ENCODE measurements at regions not wholly inside any gene's neighbourhood (a gene's known extent, or its start where the extent isn't known, plus 50 kb on each side); places are given as distances from the start of the nearest gene placed in this dataset.

- no peak for DNase-seq
Observed at GRCh38 chr6:104572901-104573300, 286.8 kb downstream of the HACE1 start.

DNA sequence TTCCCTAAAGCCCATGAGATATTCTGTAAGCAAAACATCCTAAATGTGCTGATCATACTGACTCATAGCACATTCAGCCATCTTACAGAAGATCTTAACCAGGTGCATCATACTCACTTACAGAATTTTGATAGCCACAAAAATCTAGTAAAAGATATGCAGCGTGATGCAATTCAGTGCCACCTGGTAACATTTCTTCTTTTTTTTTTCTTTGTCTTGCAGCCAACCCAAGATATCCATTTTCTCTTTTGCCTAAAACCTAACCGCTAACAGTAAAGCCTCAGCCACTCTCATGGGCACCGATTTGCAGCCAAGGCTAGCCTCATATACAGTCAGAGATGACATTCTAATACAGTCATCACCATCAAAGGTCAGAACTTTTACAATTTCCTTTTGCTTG lies 293.3 kb downstream of the HACE1 start:
- no peak for DNase-seq

GRCh38 chr6:104563306-104563705 lies 296.4 kb downstream of the HACE1 start:
- DNase-seq = no peak

DNA sequence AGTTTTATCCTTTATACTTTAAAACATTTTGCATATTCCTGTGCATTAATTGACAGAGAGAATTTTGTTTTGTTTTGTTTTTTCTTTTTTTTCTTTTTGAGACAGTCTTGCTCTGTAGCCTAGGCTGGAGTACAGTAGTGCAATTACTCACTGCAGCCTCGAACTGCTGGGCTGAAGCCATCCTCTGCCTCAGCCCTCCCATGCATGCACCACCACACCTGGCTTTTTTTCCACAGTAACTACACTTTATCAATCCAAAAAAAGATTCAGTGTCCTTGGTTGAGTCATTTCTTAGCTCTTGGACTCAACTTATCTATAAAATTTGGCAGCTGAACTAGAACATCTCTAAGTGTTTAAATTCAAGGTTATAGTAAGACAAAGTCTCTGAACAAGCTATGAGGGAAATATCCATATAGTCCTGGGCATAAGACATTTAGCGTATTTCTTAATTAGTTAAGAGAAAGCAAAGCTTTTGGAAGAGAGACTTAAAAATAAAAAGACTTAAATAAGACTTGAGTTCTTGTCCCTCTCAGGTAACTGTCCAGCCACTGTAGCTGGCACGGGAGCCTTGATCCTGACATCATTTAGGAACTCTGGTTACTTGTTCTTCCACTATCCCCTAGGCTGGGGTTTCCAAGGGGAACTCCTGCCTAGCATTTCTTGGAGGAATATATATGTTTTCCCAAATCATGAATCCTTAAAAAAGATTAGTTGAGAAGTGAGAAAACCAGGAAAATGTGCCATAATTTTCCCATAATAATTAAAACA lies 300.1 kb downstream of the HACE1 start:
- DNase-seq = no peak

DNA sequence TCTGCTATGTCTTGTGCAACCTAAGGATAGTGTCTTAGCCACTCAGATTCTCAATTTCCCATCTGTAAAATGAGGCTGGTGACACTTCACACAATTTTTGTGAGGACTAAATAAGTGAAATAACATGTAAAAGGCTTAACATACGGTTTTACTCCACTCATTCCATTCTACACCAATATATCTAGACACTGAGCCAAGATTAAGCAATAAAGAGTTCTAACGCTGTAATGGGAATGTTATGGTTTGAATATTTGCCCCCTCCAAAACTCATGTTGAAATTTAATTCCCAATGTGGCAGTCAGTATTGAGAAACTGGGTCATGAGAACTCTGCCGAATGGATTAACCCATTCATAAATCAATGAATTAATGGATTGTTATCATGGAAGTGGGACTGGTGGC lies 301.0 kb downstream of the HACE1 start:
- DNase-seq = no peak

DNA sequence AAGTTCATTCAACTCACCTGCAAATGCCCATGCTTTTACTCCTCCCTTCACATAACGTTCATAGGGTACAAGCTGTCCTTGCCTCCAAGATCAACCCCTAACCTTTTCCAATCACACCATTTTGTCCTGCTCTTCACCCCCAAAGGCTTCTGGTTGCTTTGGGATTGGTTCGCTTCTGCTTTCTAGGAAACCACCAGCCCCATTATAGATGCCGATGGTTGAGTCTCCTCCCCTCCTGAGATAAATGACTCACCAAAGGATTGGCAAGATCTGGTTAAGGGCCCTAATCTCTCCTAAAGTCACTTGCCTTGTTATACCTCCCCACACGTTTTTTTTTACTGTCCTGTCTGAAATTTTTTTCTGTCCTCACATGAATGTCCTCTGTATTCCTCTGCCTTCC lies 311.4 kb downstream of the HACE1 start:
- DNase-seq = no peak

GRCh38 chr6:104541411-104541810 lies 318.3 kb downstream of the HACE1 start:
- DNase-seq = no peak

DNA sequence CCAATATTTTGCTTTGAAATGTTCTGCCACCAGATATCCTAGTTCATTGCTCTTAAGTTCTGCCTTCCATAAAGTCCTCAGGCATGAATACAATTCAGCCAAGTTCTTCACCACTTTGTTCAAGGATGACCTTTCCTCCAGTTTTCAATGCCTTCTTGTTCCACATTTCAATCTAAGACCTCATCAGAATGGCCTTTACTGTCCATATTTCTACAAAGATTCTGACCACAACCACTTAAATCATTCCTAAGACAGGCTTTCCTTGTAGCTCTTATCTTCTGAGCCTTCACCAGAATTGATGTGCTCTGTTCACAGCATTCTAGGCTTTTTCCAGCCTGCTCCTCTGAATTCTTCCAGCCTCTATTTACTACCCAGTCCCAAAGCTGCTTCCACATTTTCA lies 319.0 kb downstream of the HACE1 start:
- DNase-seq = no peak

GRCh38 chr6:104539173-104539572 lies 320.5 kb downstream of the HACE1 start:
- DNase-seq = no peak

- DNase-seq = no peak
Observed at GRCh38 chr6:104537872-104538271, 321.8 kb downstream of the HACE1 start.

DNA sequence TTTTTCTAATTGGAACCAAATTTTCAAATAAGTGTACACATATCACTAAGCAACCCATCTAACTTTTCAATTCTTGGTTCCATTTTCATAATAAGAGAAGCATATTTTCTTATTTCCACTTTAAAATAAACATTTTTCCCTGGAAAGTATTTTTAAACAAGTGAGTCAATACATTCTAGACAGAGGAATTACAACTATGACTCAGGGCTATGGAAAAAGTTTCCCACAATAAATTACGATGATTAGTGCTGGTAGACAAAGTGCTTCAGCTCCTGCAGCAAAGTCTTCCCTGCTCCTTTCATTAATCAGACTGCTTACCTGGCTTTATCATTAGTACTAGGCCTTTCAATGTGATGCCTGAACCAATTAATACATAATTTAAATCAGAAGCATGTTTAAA lies 322.5 kb downstream of the HACE1 start:
- DNase-seq = no peak

GRCh38 chr6:104532462-104532861 lies 327.3 kb downstream of the HACE1 start:
- DNase-seq = no peak

- no peak for DNase-seq
Observed at GRCh38 chr6:104531646-104532045, 328.1 kb downstream of the HACE1 start.

DNA sequence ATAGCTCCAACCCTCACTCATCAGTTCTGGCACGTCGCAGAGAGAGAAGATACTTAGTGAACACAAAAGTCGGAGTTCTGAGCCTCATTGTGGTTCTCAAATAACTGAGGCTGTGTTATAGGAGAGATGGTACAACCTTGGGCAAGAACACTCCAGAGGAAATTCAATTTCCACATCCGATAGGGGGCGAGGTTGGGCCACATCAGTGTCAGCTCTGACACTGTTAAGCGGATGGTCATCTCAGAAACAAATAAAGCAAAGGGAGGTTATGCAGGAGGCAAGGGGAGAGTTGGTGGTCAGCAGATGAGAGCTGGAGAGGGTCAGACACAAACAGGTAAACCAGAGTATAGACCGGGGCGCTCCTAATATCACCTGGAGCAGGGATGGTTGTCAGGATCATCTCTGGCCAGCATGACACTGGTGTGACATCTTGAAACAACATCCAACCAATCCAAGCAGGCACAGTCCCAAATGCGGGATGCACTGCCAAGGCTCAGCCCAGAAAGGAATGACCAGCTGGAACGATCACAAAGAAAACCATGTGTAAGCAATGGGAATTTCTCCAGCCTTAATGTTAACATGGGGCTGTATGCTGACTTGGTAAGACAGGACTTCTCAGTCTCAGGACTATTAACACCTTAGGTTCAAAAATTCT lies 331.8 kb downstream of the HACE1 start:
- peak in 1 of 3 experiments; percentile 20 for DNase-seq

DNA sequence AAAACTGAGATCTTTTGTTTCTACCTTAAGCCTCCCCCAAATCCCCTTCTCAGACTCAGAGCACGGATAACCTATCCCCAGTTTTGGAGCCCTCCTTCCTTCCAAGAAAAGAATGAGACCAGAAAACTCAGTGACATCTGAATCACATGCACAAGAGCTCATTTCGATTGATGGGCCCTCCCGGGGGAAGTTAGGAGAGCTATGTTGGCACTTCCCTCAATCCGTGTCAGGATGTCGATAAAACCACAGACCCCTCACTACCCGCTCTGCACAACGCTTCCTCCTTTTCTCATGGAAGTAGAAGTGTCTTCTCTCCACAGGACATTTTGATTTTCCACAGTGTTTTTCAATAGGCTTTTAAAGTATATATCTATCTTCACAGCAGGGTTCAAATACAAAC lies 332.4 kb downstream of the HACE1 start:
- DNase-seq = no peak

DNA sequence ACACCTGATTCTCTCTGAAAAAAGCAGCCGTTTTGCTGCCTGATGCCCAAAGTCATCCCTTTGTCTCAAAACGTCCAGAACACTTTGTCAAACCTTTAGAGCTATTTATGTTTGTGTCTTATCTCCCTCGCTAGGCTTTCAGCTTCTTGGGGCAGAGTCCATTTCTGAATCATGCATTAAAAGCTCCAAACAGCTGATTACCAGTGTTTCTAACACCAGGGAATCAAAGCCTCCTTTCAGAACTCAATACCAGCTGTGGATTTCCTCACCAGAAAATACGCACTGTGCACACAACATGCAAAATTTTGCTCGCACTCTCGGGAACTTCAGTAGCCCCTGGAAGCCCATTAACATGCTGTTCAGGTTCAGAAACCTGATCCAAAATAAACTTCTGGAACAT lies 333.3 kb downstream of the HACE1 start:
- no peak for DNase-seq

- DNase-seq = peak; percentile 70 to 91 (median 84)
Observed at GRCh38 chr6:104525677-104526322, 333.9 kb downstream of the HACE1 start.

DNA sequence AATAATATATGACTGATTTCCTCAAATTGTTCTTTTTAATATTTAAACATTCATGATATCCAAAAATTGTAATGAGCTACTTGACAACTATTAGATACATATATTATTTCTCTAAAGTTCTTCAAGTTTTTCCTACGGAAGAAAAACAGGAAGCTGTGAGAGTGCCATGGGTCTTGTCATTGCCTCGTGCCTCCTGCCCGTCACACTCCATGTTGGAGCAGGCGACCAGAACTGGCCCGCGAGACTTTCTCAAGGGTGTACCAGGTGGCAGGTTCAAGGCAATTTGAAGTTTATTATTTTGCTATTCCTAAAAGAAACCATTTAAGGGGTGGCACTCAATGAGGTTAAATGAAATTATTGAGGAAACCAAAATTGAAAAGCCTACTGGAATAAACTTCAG lies 337.2 kb downstream of the HACE1 start:
- no peak for DNase-seq

- no peak for DNase-seq
Observed at GRCh38 chr6:104521176-104521575, 338.5 kb downstream of the HACE1 start.

DNA sequence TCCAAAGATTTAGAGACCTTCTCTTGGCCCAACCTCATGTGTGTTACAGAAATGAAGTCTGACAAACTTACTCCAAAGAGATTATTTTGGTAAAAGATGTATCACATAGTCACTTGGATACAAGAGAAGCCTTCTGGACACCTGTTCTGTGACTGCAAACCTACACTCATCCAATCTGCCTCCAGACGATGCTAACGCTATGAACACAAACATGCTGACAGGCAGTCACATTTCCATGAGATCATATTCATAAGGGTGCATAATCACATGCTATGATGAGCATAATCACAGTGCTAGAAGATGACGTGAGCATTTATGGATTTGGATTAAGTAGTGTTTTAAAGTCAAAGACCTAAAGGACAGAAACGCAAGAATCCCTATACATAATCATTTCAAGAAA lies 340.2 kb downstream of the HACE1 start:
- DNase-seq = peak in 1 of 3 experiments; percentile 68

DNA sequence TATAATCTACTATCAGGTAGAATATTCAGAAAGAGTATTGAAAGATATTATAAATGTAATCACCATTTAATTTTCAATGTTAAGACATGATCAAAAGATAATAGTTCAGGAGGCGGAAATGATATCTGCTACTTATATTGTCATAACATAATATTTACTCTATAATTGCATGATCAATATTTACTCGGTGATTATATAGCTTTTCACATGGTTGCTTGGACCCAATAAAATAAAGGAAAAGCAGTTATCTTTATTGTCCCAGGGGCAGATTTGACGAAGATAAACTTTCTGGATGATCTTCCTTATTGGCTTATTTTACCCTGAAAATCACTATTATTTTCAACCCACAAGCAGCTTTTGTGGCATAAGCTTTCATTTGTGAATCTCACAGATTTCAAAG lies 350.4 kb downstream of the HACE1 start:
- peak in 1 of 3 experiments; percentile 66 for DNase-seq

GRCh38 chr6:104506429-104506828 lies 353.3 kb downstream of the HACE1 start:
- DNase-seq = no peak

DNA sequence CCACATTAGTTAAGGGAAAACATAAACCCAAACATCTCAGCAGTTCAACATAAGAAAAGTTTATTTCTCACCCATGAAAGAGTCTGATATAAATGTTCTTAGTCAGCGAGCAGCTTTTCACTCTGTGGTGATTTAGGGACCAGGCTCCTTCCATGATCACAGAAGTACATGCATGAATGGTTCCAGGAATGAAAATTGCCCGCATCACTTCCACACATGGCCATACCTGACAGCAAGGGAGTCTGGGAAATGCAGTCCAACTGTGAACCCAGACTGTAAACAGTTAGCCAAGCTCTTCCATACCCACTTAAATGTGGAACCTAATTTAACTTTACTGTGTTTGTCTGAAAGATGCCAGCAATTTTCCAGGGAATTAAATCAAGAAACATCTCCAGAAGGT lies 353.9 kb downstream of the HACE1 start:
- DNase-seq = peak in 2 of 3 experiments; percentile 9 to 55

DNA sequence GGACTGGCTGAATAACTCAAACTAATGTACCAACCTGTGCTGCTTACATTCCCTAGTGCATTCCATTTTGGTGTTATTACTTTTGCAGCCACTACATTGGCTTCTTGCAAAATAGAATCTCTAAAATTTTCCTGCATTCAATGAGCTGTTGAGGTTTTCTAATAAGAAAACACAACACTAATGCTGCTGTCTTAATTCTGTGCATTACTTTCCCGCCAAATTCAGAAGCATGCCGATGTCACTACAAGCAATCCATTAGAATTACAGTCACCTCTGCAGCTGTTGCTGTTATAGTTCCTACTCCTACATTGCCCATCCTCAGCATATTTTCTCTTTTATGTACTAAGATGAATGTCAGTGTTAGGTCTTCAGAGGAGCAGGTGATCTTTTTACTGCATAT lies 359.5 kb downstream of the HACE1 start:
- no peak for DNase-seq

All from NCI-H1417 (cell line).